ENCODE measurements at regions not wholly inside any gene's neighbourhood (a gene's known extent, or its start where the extent isn't known, plus 50 kb on each side); places are given as distances from the start of the nearest gene placed in this dataset.

DNA sequence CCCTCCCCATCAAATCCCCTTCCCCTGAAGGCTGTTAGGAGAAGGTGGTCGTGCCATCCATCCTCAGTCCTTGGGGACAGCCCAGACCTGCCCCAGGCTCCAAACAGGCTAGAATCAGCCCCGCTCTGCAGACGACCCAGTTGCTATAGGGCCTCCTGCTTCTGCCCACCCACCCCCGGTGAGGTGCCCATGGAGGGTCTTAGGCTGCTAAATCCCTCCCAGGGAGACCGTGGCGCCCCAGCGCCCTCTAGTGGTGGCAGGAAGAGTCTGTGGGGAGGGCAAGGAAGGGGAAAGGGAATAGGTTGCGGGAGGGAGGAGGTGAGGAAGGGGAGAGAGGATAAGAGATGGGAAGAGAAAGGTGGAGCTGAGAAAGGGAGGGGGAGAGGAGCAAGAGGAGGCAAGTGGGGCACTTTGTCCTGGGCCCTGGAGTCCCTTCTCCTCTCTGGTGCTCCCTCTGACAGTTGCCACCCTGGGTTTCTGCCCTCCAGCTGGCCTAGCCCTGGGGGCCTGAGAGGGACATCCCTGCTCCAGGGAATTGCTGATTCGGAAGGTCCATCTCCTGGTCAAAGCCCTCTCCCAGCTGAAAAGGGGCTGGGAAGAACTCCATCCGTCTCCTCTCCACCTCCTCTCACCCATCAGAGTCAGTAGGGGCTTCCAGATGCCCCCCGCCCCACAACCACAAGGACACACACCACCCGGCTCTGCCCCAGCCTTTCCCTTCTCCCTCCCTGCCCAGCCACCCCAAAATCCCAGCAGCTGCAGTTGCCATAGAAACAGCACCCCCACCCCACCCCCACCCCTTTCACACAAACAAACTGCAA lies 55.4 kb downstream of the CAMK2N1 start (continued):
- TF ChIP-seq, protein P1, sequence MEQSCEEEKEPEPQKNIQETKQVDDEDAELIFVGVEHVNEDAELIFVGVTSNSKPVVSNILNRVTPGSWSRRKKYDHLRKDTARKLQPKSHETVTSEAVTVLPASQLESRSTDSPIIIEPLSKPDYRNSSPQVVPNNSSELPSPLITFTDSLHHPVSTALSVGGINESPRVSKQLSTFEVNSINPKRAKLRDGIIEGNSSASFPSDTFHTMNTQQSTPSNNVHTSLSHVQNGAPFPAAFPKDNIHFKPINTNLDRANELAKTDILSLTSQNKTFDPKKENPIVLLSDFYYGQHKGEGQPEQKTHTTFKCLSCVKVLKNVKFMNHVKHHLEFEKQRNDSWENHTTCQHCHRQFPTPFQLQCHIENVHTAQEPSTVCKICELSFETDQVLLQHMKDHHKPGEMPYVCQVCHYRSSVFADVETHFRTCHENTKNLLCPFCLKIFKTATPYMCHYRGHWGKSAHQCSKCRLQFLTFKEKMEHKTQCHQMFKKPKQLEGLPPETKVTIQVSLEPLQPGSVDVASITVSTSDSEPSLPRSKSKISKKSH (CRISPR knock-in tag; IDR thresholded peaks at IDR 0.05; ENCODE audit: borderline replicate concordance) = no peak
- TF ChIP-seq, protein P2, sequence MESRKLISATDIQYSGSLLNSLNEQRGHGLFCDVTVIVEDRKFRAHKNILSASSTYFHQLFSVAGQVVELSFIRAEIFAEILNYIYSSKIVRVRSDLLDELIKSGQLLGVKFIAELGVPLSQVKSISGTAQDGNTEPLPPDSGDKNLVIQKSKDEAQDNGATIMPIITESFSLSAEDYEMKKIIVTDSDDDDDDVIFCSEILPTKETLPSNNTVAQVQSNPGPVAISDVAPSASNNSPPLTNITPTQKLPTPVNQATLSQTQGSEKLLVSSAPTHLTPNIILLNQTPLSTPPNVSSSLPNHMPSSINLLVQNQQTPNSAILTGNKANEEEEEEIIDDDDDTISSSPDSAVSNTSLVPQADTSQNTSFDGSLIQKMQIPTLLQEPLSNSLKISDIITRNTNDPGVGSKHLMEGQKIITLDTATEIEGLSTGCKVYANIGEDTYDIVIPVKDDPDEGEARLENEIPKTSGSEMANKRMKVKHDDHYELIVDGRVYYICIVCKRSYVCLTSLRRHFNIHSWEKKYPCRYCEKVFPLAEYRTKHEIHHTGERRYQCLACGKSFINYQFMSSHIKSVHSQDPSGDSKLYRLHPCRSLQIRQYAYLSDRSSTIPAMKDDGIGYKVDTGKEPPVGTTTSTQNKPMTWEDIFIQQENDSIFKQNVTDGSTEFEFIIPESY (CRISPR knock-in tag; IDR thresholded peaks at IDR 0.05) = peak; percentile 98
- TF ChIP-seq, protein P3, sequence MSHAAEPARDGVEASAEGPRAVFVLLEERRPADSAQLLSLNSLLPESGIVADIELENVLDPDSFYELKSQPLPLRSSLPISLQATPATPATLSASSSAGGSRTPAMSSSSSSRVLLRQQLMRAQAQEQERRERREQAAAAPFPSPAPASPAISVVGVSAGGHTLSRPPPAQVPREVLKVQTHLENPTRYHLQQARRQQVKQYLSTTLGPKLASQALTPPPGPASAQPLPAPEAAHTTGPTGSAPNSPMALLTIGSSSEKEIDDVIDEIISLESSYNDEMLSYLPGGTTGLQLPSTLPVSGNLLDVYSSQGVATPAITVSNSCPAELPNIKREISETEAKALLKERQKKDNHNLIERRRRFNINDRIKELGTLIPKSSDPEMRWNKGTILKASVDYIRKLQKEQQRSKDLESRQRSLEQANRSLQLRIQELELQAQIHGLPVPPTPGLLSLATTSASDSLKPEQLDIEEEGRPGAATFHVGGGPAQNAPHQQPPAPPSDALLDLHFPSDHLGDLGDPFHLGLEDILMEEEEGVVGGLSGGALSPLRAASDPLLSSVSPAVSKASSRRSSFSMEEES (CRISPR knock-in tag; IDR thresholded peaks at IDR 0.05) = no peak
- peak; percentile 41; the same call in 1 of the 2 replicates for TF ChIP-seq RAD21 (CRISPR knock-in tag; IDR thresholded peaks at IDR 0.05)
- peak; percentile 69; the same call in 1 of the 2 replicates for TF ChIP-seq ZKSCAN5 (CRISPR knock-in tag; IDR thresholded peaks at IDR 0.05)

DNA sequence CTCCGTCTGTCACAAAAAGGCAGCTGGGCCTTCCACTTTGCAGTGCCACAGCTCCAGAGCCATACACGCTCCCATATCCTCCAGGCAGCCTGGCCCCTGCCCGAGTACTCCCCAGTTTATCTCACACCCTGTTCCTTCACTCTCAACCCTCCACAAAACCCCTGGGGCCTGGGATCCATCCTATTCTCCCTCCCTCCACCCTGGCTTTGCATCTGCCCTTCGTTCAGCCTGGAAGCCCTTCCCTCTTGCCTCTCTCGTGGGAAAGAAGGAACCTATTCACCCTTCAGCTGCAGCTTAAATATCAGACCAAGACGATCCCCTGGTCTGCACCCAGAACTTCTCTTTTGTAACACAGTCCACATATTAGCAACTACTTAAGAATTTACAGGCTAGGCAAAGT lies 56.7 kb downstream of the CAMK2N1 start:
- DNase-seq (ENCODE audit: low spot score) (no peak), FAIRE-seq (no peak), ATAC-seq (no peak)
- no peak overlapping the region for H3K4me2 ChIP-seq (ENCODE audit: low read depth, low read length)
- H4K20me1 ChIP-seq (ENCODE audit: insufficient read depth, low read length) = no peaks in the 10 kb centered on the region
- 11% methylated on average over 6 of the region's 6 CpGs for WGBS (ENCODE audit: low lambda C conversion rate)
- no peaks in the 10 kb centered on the region for H3K79me2 ChIP-seq (ENCODE audit: insufficient read depth, low read length)
- H3K9me3 ChIP-seq (ENCODE audit: low read length) = no peaks in the 10 kb centered on the region
- CTCF ChIA-PET (ENCODE audit: low intra/inter-chr PET ratio, low total read pairs) = interaction anchor here (0.9 kb wide), 1 partner anchor 218 kb away, joined by 3 read pairs; no protein-coding TSS in a partner anchor
- peaks cover 0 to 11% of the 10 kb centered on the region in 2 experiments; a peak in 2 of 5 replicates for H3K27me3 ChIP-seq (ENCODE audit: control insufficient read depth in 1 of 2, insufficient read depth in 2 of 2, low read length in 2 of 2)
- in situ Hi-C loops (cut with HindIII; ENCODE audit: extremely low pct_ligation_motif_present, low pct_unique_long_range_greater_than_20kb) = loop anchor here (10.0 kb wide), 1 partner anchor 214 kb away; no protein-coding TSS in a partner anchor
- H3K4me3 ChIP-seq (replicated peaks in 1 of 3; ENCODE audit: insufficient read depth in 1 of 3, low read depth in 2 of 3, low read length in 3 of 3) = no peak overlapping the region
- POLR2A ChIA-PET = interaction anchor here (0.6 kb wide), 1 partner anchor 8 kb away, joined by 3 read pairs; no protein-coding TSS in a partner anchor
- no TSS peak for BruUV-seq (replicated peaks)
- no peak overlapping the region for H3K27ac ChIP-seq (ENCODE audit: extremely low read length, insufficient read depth, low read length)
- intact Hi-C loops (cut with micrococcal nuclease; ENCODE audit: unreplicated experiment) = no loop called here
- no peaks in the 10 kb centered on the region for H3K4me1 ChIP-seq (ENCODE audit: insufficient read depth, low read length)
- no peak overlapping the region for H2AFZ ChIP-seq (ENCODE audit: low read length)
- H3K9ac ChIP-seq (ENCODE audit: insufficient read depth, low read depth, low read length) = no peak overlapping the region
- no peaks in the 10 kb centered on the region for H3K36me3 ChIP-seq (replicated peaks in 1 of 2; ENCODE audit: control insufficient read depth in 1 of 2, insufficient read depth in 2 of 2, low read length in 2 of 2)
- TF ChIP-seq, protein P4, sequence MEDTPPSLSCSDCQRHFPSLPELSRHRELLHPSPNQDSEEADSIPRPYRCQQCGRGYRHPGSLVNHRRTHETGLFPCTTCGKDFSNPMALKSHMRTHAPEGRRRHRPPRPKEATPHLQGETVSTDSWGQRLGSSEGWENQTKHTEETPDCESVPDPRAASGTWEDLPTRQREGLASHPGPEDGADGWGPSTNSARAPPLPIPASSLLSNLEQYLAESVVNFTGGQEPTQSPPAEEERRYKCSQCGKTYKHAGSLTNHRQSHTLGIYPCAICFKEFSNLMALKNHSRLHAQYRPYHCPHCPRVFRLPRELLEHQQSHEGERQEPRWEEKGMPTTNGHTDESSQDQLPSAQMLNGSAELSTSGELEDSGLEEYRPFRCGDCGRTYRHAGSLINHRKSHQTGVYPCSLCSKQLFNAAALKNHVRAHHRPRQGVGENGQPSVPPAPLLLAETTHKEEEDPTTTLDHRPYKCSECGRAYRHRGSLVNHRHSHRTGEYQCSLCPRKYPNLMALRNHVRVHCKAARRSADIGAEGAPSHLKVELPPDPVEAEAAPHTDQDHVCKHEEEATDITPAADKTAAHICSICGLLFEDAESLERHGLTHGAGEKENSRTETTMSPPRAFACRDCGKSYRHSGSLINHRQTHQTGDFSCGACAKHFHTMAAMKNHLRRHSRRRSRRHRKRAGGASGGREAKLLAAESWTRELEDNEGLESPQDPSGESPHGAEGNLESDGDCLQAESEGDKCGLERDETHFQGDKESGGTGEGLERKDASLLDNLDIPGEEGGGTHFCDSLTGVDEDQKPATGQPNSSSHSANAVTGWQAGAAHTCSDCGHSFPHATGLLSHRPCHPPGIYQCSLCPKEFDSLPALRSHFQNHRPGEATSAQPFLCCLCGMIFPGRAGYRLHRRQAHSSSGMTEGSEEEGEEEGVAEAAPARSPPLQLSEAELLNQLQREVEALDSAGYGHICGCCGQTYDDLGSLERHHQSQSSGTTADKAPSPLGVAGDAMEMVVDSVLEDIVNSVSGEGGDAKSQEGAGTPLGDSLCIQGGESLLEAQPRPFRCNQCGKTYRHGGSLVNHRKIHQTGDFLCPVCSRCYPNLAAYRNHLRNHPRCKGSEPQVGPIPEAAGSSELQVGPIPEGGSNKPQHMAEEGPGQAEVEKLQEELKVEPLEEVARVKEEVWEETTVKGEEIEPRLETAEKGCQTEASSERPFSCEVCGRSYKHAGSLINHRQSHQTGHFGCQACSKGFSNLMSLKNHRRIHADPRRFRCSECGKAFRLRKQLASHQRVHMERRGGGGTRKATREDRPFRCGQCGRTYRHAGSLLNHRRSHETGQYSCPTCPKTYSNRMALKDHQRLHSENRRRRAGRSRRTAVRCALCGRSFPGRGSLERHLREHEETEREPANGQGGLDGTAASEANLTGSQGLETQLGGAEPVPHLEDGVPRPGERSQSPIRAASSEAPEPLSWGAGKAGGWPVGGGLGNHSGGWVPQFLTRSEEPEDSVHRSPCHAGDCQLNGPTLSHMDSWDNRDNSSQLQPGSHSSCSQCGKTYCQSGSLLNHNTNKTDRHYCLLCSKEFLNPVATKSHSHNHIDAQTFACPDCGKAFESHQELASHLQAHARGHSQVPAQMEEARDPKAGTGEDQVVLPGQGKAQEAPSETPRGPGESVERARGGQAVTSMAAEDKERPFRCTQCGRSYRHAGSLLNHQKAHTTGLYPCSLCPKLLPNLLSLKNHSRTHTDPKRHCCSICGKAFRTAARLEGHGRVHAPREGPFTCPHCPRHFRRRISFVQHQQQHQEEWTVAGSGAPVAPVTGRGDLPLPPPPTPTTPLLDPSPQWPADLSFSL (CRISPR knock-in tag; IDR thresholded peaks at IDR 0.05) = no peak
- no peak for TF ChIP-seq SMAD3 (CRISPR knock-in tag; IDR thresholded peaks at IDR 0.05)
- TF ChIP-seq ZBTB7A (CRISPR knock-in tag; IDR thresholded peaks at IDR 0.05) = no peak

Measured in HepG2 (cell line).